Aorta (tissue), 5 donors: ENCODE measurements at regions not wholly inside any gene's neighbourhood (a gene's known extent, or its start where the extent isn't known, plus 50 kb on each side); places are given as distances from the start of the nearest gene placed in this dataset.

Source experiments
- ATAC-seq: fragments of 200-7000 bp; cut with Tn5 transposase; one replicate; pipeline ENCODE4 v1.9.1; 2022; ENCODE audit warnings: moderate library complexity; ENCODE audit not compliant: low FRiP score
- DNase-seq, 2 donors: peaks; one replicate each; pipeline ENCODE4 v3.0.0-alpha.2; 2020
- H3K27ac ChIP-seq, 2 donors: one replicate each; pipeline ENCODE4 v1.5.1; 2013; ENCODE audit warnings: low read length in 2 of 2, mild to moderate bottlenecking in 2 of 2, moderate library complexity in 2 of 2, control low read depth in 1 of 2, inconsistent platforms in 1 of 2, low read depth in 1 of 2
- H3K27me3 ChIP-seq, 2 donors: one replicate each; pipeline ENCODE4 v1.6.1; 2013; ENCODE audit warnings: control low read depth in 1 of 2, low read length in 1 of 2, mild to moderate bottlenecking in 1 of 2, moderate library complexity in 1 of 2; ENCODE audit not compliant: insufficient read depth in 2 of 2, control insufficient read depth in 1 of 2
- H3K36me3 ChIP-seq, 2 donors: one replicate each; pipeline ENCODE4 v1.6.1; 2013; ENCODE audit warnings: control low read depth in 1 of 2, low read length in 1 of 2, mild to moderate bottlenecking in 1 of 2; ENCODE audit not compliant: insufficient read depth in 2 of 2, control insufficient read depth in 1 of 2
- H3K4me1 ChIP-seq, 2 donors: one replicate each; pipeline ENCODE4 v1.6.1; 2013; ENCODE audit warnings: low read length in 2 of 2, control low read depth in 1 of 2, mild to moderate bottlenecking in 1 of 2, moderate library complexity in 1 of 2; ENCODE audit not compliant: insufficient read depth in 2 of 2, control insufficient read depth in 1 of 2
- H3K4me3 ChIP-seq, 2 donors: one replicate each; pipeline ENCODE4 v1.5.1; 2013; ENCODE audit warnings: low read length in 2 of 2, control low read depth in 1 of 2, mild to moderate bottlenecking in 1 of 2
- H3K9me3 ChIP-seq: one replicate; pipeline ENCODE4 v1.6.1; 2013; ENCODE audit warnings: mild to moderate bottlenecking, low read length; ENCODE audit not compliant: control insufficient read depth
- whole genome bisulfite sequencing, 2 donors: extraction: QIAGEN DNeasy Blood & Tissue Kit; methylation state at CpG; one replicate each; pipeline ENCODE4 v1.1.7; 2013; 5-methylcytosine and 5-hydroxymethylcytosine counted together
- intact Hi-C, 2 donors: fragments of 100-400 bp; cut with DNase I; formaldehyde crosslinking; loops; one replicate each; pipeline versions ENCODE4 v1.14.2 to v1.15.0; 2022
- donor health status: healthy with polysubstance abuse.
- donor health status: Bipolar disorder and iron deficiency.
- donor health status: DM: no; HTN: no; CAD: no.
- donor health status: DM: no; HTN: no; CAD: no.
- donor health status: DM: yes; HTN: yes; CAD: no.

DNA sequence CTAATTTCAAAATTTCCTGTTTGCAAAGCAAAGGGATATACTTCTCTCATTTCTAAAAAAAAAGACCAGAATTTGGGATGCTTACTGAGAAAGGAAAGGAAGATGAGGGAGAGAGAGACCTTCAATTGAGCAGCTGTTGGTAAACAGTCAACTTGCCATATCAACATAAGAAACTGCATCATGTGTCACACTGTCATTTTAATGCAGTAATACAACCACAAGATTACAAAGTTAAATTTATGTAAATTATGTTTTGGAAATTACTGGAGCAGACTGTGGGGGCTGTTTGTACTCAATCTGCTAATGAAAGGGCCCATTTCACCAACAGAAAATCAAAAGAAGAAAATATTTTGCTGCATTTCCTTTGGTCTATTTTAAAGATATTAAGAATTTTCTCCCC lies 370.4 kb upstream of the TMPO start:
- H3K4me1 ChIP-seq, result peaks cover 0 to 2% of the 10 kb centered on the region in 2 donors
- ATAC-seq (no peak), DNase-seq (no peak)
- H3K9me3 ChIP-seq, result no peaks in the 10 kb centered on the region
- no peak overlapping the region for H3K4me3 ChIP-seq
- no peaks in the 10 kb centered on the region for H3K36me3 ChIP-seq
- H3K27me3 ChIP-seq, result no peaks in the 10 kb centered on the region
- no peak overlapping the region for H3K27ac ChIP-seq
- intact Hi-C loops, result no loop called here

GRCh38 chr12:98146043-98146442 lies 369.3 kb upstream of the TMPO start:
- ATAC-seq (no peak), DNase-seq (no peak)
- H3K36me3 ChIP-seq, result no peaks in the 10 kb centered on the region
- H3K4me3 ChIP-seq, result no peak overlapping the region
- 84 to 88% methylated on average over 2 of the region's 2 CpGs for WGBS, 2 donors
- no peaks in the 10 kb centered on the region for H3K9me3 ChIP-seq
- H3K27ac ChIP-seq, result no peak overlapping the region
- H3K4me1 ChIP-seq, result peaks cover 0 to 2% of the 10 kb centered on the region in 2 donors
- no peaks in the 10 kb centered on the region for H3K27me3 ChIP-seq
- intact Hi-C loops, result no loop called here

- DNase-seq, result no peak
- no peak for ATAC-seq
- 68 to 93% methylated on average over 4 of the region's 4 CpGs for WGBS, 2 donors
- Histone ChIP-seq H3K4me1 (peaks cover 0 to 2% of the 10 kb centered on the region in 2 donors), H3K36me3 (no peaks in the 10 kb centered on the region), H3K9me3 (no peaks in the 10 kb centered on the region), H3K27me3 (no peaks in the 10 kb centered on the region), H3K4me3 (no peak overlapping the region), H3K27ac (no peak overlapping the region)
- intact Hi-C loops, result no loop called here
Observed at GRCh38 chr12:98146487-98146886, 368.9 kb upstream of the TMPO start.

DNA sequence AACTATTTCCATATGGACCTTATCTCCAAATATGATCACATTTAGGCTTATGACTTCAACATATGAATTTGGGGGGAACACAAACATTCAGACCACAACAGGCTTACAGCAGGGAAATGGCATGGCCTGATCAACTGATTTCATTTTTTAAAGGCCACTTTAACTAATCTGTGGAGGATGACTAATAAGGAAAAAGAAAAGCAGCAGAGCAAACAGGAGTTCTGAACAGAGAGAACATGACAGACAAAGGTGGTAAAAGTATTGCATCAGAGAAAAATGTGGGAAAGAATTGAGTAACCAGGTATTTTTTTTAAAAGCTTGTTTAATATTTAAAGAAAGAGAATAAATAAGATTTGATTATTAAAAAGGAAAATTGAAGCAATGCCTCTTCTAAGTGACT lies 366.1 kb upstream of the TMPO start:
- Histone ChIP-seq H3K27ac (no peak overlapping the region), H3K36me3 (no peaks in the 10 kb centered on the region), H3K27me3 (no peaks in the 10 kb centered on the region), H3K4me3 (no peak overlapping the region), H3K4me1 (peaks cover 0 to 2% of the 10 kb centered on the region in 2 donors), H3K9me3 (no peaks in the 10 kb centered on the region)
- intact Hi-C loops, result no loop called here
- DNase-seq, result no peak
- no peak for ATAC-seq

DNA sequence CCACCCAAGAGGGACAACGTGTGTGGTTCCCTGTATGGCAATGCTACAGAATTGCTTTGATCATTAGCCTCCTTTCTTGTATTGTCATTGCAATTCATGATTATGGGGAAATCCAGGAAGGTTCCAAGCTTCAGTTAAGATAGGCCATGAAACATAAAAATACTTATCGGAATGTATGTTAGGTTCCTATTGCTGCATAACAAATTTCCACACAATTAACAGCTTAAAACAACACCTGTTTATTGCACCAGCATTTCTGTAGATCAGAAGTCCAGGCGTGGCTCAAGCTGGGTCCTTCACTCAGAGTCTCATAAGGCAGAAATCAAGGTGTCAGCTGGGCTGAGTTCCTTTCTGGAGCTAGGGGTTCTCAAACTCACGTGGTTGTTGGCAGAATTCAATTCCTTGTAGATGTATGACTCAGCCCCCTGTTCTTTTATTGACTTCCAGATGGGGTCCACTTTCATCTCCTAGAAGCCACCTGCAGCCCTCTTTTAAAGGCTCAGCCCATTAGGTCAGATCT lies 365.6 kb upstream of the TMPO start:
- Histone ChIP-seq H3K27me3 (no peaks in the 10 kb centered on the region), H3K4me1 (peaks cover 0 to 2% of the 10 kb centered on the region in 2 donors), H3K9me3 (no peaks in the 10 kb centered on the region), H3K27ac (no peak overlapping the region), H3K4me3 (no peak overlapping the region), H3K36me3 (no peaks in the 10 kb centered on the region)
- ATAC-seq (no peak), DNase-seq (no peak)
- intact Hi-C loops, result no loop called here
- WGBS, 2 donors, result 82 to 87% methylated on average over 4 of the region's 4 CpGs

DNA sequence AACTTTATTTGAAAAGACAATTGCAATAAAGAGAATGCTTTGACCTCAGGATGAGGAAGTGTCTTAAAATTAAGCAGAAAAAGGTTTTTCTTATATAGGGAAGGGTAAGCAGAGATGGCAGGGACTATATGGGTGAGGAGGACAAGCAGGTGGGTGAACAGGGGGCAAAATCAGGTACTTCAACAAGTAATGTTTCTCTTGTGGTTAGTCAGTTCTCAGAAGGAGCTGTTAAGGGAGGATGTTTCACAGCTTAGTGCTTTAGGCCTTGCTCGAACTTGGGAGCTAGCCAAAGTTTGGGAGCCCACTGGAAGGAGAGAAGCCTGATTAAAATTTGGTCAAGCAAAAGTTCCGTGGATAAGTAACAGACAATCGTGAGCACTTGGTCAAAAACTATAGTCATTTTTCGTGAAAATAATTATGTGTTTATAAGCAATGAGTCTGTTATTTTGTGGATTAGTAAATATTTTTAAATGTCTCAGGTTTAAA lies 364.2 kb upstream of the TMPO start:
- no peak for ATAC-seq
- no peak overlapping the region for H3K4me3 ChIP-seq
- no peaks in the 10 kb centered on the region for H3K4me1 ChIP-seq
- intact Hi-C loops, result no loop called here
- H3K27me3 ChIP-seq, result no peaks in the 10 kb centered on the region
- H3K9me3 ChIP-seq, result no peaks in the 10 kb centered on the region
- 63 to 76% methylated on average over 4 of the region's 4 CpGs for WGBS, 2 donors
- no peak overlapping the region for H3K27ac ChIP-seq
- DNase-seq, result no peak
- H3K36me3 ChIP-seq, result no peaks in the 10 kb centered on the region

DNA sequence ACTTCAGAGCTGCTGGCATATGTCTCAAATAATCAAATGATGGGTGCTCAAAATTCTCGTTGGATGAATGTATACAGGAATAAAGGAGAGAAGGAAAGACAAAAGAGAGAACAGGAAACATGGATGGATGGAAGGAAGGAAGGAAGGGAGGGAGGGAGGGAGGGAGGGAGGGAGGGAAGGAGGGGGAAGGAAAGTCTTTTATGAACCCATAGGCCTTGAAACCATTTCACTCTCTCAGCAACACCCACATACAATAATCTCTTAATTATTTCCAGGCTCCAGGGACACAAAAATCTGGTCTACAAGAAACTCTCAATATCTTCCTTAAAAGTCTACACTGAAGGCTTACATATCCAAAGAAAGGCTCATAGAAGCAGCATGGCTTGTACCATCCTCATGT lies 363.4 kb upstream of the TMPO start:
- Histone ChIP-seq H3K4me3 (no peak overlapping the region), H3K36me3 (no peaks in the 10 kb centered on the region), H3K27ac (no peak overlapping the region), H3K9me3 (no peaks in the 10 kb centered on the region), H3K4me1 (no peaks in the 10 kb centered on the region), H3K27me3 (no peaks in the 10 kb centered on the region)
- 76 to 79% methylated on average over 1 of the region's 1 CpG for WGBS, 2 donors
- DNase-seq (no peak), ATAC-seq (no peak)
- intact Hi-C loops, result no loop called here

DNA sequence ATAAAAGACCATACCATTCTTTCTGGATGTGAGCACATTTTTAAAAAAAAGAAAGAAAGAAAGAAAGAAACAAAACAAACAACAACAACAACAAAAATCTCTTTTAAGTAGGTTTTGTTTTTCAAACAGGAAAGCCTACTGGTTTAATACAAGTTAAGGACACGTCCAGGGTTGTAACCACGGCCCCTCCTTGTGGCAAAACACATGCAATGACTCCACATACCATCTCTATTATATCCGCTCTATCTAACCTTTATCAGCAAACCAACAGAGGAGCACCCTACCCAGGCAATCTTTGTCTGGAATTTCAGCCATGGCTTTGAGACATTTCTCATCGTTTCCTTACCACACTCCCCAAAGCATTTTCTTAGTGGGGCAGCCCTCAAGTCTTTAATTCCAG lies 360.5 kb upstream of the TMPO start:
- no peaks in the 10 kb centered on the region for H3K4me1 ChIP-seq
- no peak overlapping the region for H3K27ac ChIP-seq
- no peak overlapping the region for H3K4me3 ChIP-seq
- 10 to 14% methylated on average over 4 of the region's 4 CpGs for WGBS, 2 donors
- ATAC-seq (no peak), DNase-seq (no peak)
- H3K27me3 ChIP-seq, result no peaks in the 10 kb centered on the region
- H3K9me3 ChIP-seq, result no peaks in the 10 kb centered on the region
- no peaks in the 10 kb centered on the region for H3K36me3 ChIP-seq
- intact Hi-C loops, result no loop called here

DNA sequence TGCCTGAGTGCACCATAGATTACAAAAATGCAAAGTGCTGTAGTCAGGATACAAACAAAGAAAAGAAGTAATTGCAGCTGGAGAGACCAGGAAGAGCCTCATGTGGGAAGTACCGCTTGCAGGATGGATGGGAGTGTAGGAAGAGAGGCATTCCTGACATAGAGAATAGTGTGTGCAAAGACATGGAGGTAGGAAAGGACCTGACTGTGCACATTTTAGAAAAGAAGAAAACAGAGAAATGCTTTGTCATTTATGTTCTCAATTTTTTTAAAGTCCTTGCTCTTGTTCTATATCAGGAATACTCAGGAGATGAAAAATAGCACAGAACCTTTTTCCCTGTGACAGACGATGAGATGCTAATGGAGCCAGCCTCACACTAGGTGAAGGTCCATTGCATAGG lies 358.7 kb upstream of the TMPO start:
- H3K4me1 ChIP-seq, result no peaks in the 10 kb centered on the region
- H3K9me3 ChIP-seq, result no peaks in the 10 kb centered on the region
- intact Hi-C loops, result no loop called here
- ATAC-seq (no peak), DNase-seq (no peak)
- no peak overlapping the region for H3K4me3 ChIP-seq
- H3K27me3 ChIP-seq, result no peaks in the 10 kb centered on the region
- WGBS, 2 donors, result 72 to 77% methylated on average over 2 of the region's 2 CpGs
- no peak overlapping the region for H3K27ac ChIP-seq
- no peaks in the 10 kb centered on the region for H3K36me3 ChIP-seq
